PC-3 (cell line): ENCODE measurements at regions not wholly inside any gene's neighbourhood (a gene's known extent, or its start where the extent isn't known, plus 50 kb on each side); places are given as distances from the start of the nearest gene placed in this dataset.
"Not testable (repeated sequence)": the region's sequence is repeated elsewhere in the genome, so short reads cannot be mapped to it uniquely, and the experiment has no call there.

Source experiments
- ATAC-seq: fragments of 200-7000 bp; cut with Tn5 transposase; 2 replicates; pipeline ENCODE4 v1.9.1; 2020; ENCODE audit warnings: mild to moderate bottlenecking, moderate library complexity
- BruUV-seq: library from RNA; stranded (reverse); fragments of 400-500 nt; replicated peaks from 2 replicates; lab custom pipeline; 2021; lab: Mats Ljungman, UMichigan
- CTCF ChIA-PET: fragments of 300-600 bp; sonication (Branson Sonifier 250); formaldehyde crosslinking; loops from one replicate; lab custom pipeline; 2022; ENCODE audit warnings: antibody characterized with exemption; lab: Charles Lee
- POLR2A ChIA-PET: fragments of 300-600 bp; sonication (Branson Sonifier 250); formaldehyde crosslinking; loops from one replicate; lab custom pipeline; 2022; ENCODE audit warnings: antibody characterized with exemption; ENCODE audit not compliant: unreplicated experiment; lab: Charles Lee
- DNase-seq: peaks from one replicate; pipeline ENCODE4 v3.0.0-alpha.2; 2015
- H2AFZ ChIP-seq: fragments of 300-600 bp; sonication (generic); 2 replicates; pipeline ENCODE4 v1.6.0; 2016; ENCODE audit warnings: antibody characterized with exemption, low read length
- H3F3A ChIP-seq: fragments of 300-600 bp; sonication (generic); one replicate; pipeline ENCODE4 v1.6.0; 2017; ENCODE audit warnings: antibody characterized with exemption, low read length, control low read depth, mild to moderate bottlenecking; ENCODE audit not compliant: unreplicated experiment
- H3K27ac ChIP-seq: fragments of 300-600 bp; sonication (generic); 2 replicates; pipeline ENCODE4 v1.5.1; 2016; ENCODE audit warnings: mild to moderate bottlenecking, low read length
- H3K27me3 ChIP-seq: fragments of 300-600 bp; sonication (generic); 2 replicates; pipeline ENCODE4 v1.6.1; 2016; ENCODE audit warnings: low read length, mixed read lengths
- H3K36me3 ChIP-seq: fragments of 300-600 bp; sonication (generic); 2 replicates; pipeline ENCODE4 v1.6.1; 2016; ENCODE audit warnings: low read depth, mixed run types, low read length, mixed read lengths
- H3K4me1 ChIP-seq: fragments of 300-600 bp; sonication (generic); 2 replicates; pipeline ENCODE4 v1.5.1; 2016; ENCODE audit warnings: low read length; ENCODE audit not compliant: insufficient read depth
- H3K4me2 ChIP-seq: fragments of 300-600 bp; sonication (generic); 2 replicates; pipeline ENCODE4 v1.6.0; 2016; ENCODE audit warnings: low read length
- H3K4me3 ChIP-seq: fragments of 300-600 bp; sonication (generic); 2 replicates; pipeline ENCODE4 v1.5.1; 2016; ENCODE audit warnings: mild to moderate bottlenecking, low read length, mixed read lengths
- H3K79me2 ChIP-seq: fragments of 300-600 bp; sonication (generic); 2 replicates; pipeline ENCODE4 v1.6.1; 2017; ENCODE audit warnings: low read length, mixed read lengths
- H3K9ac ChIP-seq: fragments of 300-600 bp; sonication (generic); 2 replicates; pipeline ENCODE4 v1.6.0; 2016; ENCODE audit warnings: mild to moderate bottlenecking, low read length
- H3K9me2 ChIP-seq: fragments of 300-600 bp; sonication (generic); replicated peaks from 2 replicates; pipeline ENCODE4 v1.6.1; 2016; ENCODE audit warnings: mixed run types, low read length, mixed read lengths
- H3K9me3 ChIP-seq: fragments of 300-600 bp; sonication (generic); 2 replicates; pipeline ENCODE4 v1.6.1; 2016; ENCODE audit warnings: low read length, mixed read lengths
- H4K20me1 ChIP-seq: fragments of 300-600 bp; sonication (generic); 2 replicates; pipeline ENCODE4 v1.6.1; 2016; ENCODE audit warnings: low read length, mixed read lengths
- EZH2 ChIP-seq: fragments of 300-600 bp; sonication (generic); IDR thresholded peaks from one replicate; pipeline ENCODE4 v1.6.1; 2017; ENCODE audit warnings: antibody characterized with exemption, mild to moderate bottlenecking, low read length; ENCODE audit not compliant: unreplicated experiment
- EZH2phosphoT487 ChIP-seq: fragments of 300-600 bp; sonication (generic); IDR thresholded peaks from 2 replicates; pipeline ENCODE4 v1.6.1; 2018; ENCODE audit warnings: mild to moderate bottlenecking, antibody characterized with exemption, low read length, borderline replicate concordance
- intact Hi-C: fragments of 100-400 bp; cut with micrococcal nuclease; formaldehyde crosslinking; loops from 2 replicates; pipeline ENCODE4 v1.9.0; 2023
- TF ChIP-seq, protein P1 (sequence below): fragments of 300-600 bp; sonication (generic); conservative IDR thresholded peaks from 2 replicates; pipeline ENCODE4 v1.5.1; 2017; ENCODE audit warnings: antibody characterized with exemption, low read depth, mild to moderate bottlenecking, low read length

DNA sequence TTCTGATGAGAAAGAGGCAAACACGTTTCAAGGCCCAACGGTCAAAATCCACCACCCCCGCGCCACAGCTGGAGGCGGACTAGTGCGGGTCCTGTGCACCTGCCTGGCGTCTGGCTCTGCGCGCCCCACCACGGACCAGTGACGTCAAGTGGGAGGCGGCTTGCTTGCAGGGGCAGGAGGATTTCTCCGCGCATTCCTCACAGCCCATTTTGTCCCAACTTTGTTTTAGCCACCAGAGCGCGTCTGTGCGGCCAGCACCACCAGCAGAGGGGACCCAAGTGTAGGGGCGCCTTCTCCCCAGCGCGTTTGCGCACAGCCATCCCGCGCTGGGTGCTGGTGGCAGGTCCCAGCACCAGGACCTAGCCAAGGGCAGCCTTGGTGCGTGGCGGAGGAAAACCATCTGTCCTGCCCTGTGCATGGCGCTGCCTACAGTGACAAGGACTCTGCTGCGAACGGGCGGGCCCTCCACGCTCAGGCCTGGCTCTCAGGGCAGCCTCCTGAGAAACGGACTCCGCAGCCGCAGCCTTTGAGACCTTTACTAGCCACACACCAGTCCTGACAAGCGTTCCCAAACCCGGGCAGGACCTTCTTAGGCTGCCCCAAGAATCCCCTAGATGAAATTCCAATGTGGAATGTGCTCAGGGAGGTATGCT lies 194.8 kb upstream of the EXOC2 start:
- CTCF ChIA-PET: no interaction called here
- no peaks in the 10 kb centered on the region for H3K36me3 ChIP-seq
- intact Hi-C loops: no loop called here
- no peaks in the 10 kb centered on the region for H4K20me1 ChIP-seq
- no peaks in the 10 kb centered on the region for H3F3A ChIP-seq
- BruUV-seq: no TSS peak
- TF ChIP-seq EZH2phosphoT487 (no peak), EZH2 (no peak)
- TF ChIP-seq, protein P1, sequence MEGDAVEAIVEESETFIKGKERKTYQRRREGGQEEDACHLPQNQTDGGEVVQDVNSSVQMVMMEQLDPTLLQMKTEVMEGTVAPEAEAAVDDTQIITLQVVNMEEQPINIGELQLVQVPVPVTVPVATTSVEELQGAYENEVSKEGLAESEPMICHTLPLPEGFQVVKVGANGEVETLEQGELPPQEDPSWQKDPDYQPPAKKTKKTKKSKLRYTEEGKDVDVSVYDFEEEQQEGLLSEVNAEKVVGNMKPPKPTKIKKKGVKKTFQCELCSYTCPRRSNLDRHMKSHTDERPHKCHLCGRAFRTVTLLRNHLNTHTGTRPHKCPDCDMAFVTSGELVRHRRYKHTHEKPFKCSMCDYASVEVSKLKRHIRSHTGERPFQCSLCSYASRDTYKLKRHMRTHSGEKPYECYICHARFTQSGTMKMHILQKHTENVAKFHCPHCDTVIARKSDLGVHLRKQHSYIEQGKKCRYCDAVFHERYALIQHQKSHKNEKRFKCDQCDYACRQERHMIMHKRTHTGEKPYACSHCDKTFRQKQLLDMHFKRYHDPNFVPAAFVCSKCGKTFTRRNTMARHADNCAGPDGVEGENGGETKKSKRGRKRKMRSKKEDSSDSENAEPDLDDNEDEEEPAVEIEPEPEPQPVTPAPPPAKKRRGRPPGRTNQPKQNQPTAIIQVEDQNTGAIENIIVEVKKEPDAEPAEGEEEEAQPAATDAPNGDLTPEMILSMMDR: no peak
- no peaks in the 10 kb centered on the region for H3K4me1 ChIP-seq
- POLR2A ChIA-PET: no interaction called here
- ATAC-seq: no peak
- H3K27me3 ChIP-seq: peaks cover 68% of the 10 kb centered on the region
- no peaks in the 10 kb centered on the region for H3K9me3 ChIP-seq
- no peak overlapping the region for H3K4me2 ChIP-seq
- no peak for DNase-seq
- no peak overlapping the region for H3K27ac ChIP-seq
- H3K9ac ChIP-seq: no peak overlapping the region
- no peak overlapping the region for H3K4me3 ChIP-seq
- H2AFZ ChIP-seq: no peak overlapping the region
- no peaks in the 10 kb centered on the region for H3K9me2 ChIP-seq
- H3K79me2 ChIP-seq: no peaks in the 10 kb centered on the region

DNA sequence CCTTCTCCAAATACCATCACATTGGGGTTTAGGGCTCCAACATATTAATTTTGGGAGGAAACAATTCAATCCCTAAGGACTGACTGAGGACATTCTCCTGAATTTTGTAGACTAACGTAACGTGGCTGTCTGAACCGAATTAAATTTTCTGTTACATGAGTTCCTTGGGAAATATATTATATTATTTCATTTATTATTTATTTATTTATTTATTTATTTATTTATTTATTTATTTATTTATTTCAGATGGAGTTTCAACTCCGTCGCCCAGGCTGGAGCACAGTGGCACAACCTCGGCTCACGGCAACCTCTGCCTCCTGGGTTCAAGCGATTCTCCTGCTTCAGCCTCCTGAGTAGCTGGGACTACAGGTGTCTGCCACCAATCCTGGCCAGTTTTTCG lies 193.2 kb upstream of the EXOC2 start:
- intact Hi-C loops, H3K9me3 ChIP-seq, H3K4me3 ChIP-seq, ATAC-seq, BruUV-seq, H3K9me2 ChIP-seq, H2AFZ ChIP-seq, POLR2A ChIA-PET, H3K4me1 ChIP-seq, CTCF ChIA-PET, H3K36me3 ChIP-seq, H4K20me1 ChIP-seq, H3F3A ChIP-seq, H3K9ac ChIP-seq, DNase-seq, H3K4me2 ChIP-seq, H3K79me2 ChIP-seq, H3K27ac ChIP-seq: not testable (repeated sequence)
- peaks cover 69% of the 10 kb centered on the region for H3K27me3 ChIP-seq

DNA sequence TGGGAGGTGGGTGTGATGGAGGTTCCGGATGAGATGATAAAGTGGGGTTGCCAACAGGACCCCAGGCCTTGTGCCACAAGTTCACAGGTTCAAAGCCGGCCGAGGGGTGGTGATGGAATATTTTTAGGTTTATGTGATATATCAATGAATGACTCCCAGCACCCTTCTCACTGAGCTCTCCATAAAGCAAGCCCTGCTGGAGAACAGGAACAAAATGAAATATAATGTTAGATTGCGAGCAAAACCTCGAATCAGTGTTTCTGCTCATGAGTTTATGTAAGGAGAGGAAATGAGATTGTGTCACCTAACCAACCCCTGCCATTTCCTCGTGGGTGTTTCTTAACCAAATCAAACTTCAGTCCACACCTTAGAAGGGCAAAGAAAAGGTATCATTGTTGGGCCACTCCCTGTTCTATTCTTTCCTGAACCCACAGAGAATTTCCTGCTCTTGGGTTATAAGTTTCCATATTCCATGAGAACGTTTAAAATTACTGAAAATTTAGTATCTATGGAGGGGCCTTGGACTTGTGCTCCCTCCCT lies 192.2 kb upstream of the EXOC2 start:
- no peak overlapping the region for H3K4me3 ChIP-seq
- H3K27me3 ChIP-seq: peaks cover 76% of the 10 kb centered on the region
- DNase-seq (no peak), ATAC-seq (no peak)
- H3K4me2 ChIP-seq: no peak overlapping the region
- no peaks in the 10 kb centered on the region for H3K4me1 ChIP-seq
- no peaks in the 10 kb centered on the region for H3K9me3 ChIP-seq
- no peak overlapping the region for H3K9ac ChIP-seq
- no peaks in the 10 kb centered on the region for H3K79me2 ChIP-seq
- no peak overlapping the region for H3K27ac ChIP-seq
- H3K36me3 ChIP-seq: no peaks in the 10 kb centered on the region
- CTCF ChIA-PET: no interaction called here
- H3K9me2 ChIP-seq: no peaks in the 10 kb centered on the region
- BruUV-seq: no TSS peak
- intact Hi-C loops: no loop called here
- TF ChIP-seq, protein P1: no peak
- no peak for TF ChIP-seq EZH2phosphoT487
- TF ChIP-seq EZH2: no peak
- POLR2A ChIA-PET: no interaction called here
- no peaks in the 10 kb centered on the region for H4K20me1 ChIP-seq
- no peaks in the 10 kb centered on the region for H3F3A ChIP-seq
- no peak overlapping the region for H2AFZ ChIP-seq
